Prostate gland (tissue), 2 donors: ENCODE measurements at regions not wholly inside any gene's neighbourhood (a gene's known extent, or its start where the extent isn't known, plus 50 kb on each side); places are given as distances from the start of the nearest gene placed in this dataset.

Experiments used
- DNase-seq: peaks from one replicate; pipeline ENCODE4 v3.0.0-alpha.2; 2019; ENCODE audit warnings: low spot score
- H3K27ac ChIP-seq, 2 donors: fragments of 200-600 bp; sonication (generic); 2 replicates each; pipeline ENCODE4 v1.5.1; 2017 to 2019
- H3K27me3 ChIP-seq: fragments of 200-600 bp; sonication (generic); replicated peaks from 2 replicates; pipeline ENCODE4 v1.5.1; 2019; ENCODE audit not compliant: insufficient read depth
- H3K36me3 ChIP-seq, 2 donors: fragments of 200-600 bp; sonication (generic); 1 replicate in 1 of 2; 2 replicates in 1 of 2; pipeline versions ENCODE4 v1.5.1 to v1.8.1; 2017 to 2019
- H3K4me1 ChIP-seq: fragments of 200-600 bp; sonication (generic); replicated peaks from 2 replicates; pipeline ENCODE4 v1.5.1; 2019
- H3K4me3 ChIP-seq, 2 donors: fragments of 200-600 bp; sonication (generic); 2 replicates each; pipeline ENCODE4 v1.5.1; 2017 to 2019
- H3K9me3 ChIP-seq: fragments of 200-600 bp; sonication (generic); 2 replicates; pipeline ENCODE4 v1.5.1; 2017
- CTCF ChIP-seq, 4 experiments: fragments of 200-600 bp in 2 of 4; fragments of 450-650 bp in 2 of 4; sonication (generic) in 2 of 4; IDR thresholded peaks; 1 replicate in 3 of 4; 2 replicates in 1 of 4; pipeline ENCODE4 v1.5.1; 2016 to 2019; ENCODE audit warnings: antibody characterized with exemption in 4 of 4, mild to moderate bottlenecking in 2 of 4, moderate library complexity in 2 of 4
- POLR2A ChIP-seq: fragments of 450-650 bp; IDR thresholded peaks from one replicate; pipeline ENCODE4 v1.6.1; 2016; ENCODE audit warnings: antibody characterized with exemption, mild to moderate bottlenecking
- POLR2AphosphoS5 ChIP-seq: sonication (generic); formaldehyde crosslinking; IDR thresholded peaks from one replicate; pipeline ENCODE4 v1.6.1; 2017; ENCODE audit warnings: antibody characterized with exemption
- WGBS: methylation state at CpG from one replicate; pipeline ENCODE4 v1.1.5; 2018; 5-methylcytosine and 5-hydroxymethylcytosine counted together
- intact Hi-C: fragments of 100-400 bp; cut with DNase I; formaldehyde crosslinking; loops from one replicate; pipeline ENCODE4 v1.14.2; 2022

GRCh38 chr2:66030553-66030952 is 404.4 kb upstream of the MEIS1 start:
- TF ChIP-seq POLR2A (no peak), POLR2AphosphoS5 (no peak), CTCF (IDR thresholded peaks at IDR 0.05) (no peak)
- Histone ChIP-seq H3K4me3 (no peak overlapping the region), H3K27me3 (no peaks in the 10 kb centered on the region), H3K36me3 (no peaks in the 10 kb centered on the region), H3K9me3 (no peaks in the 10 kb centered on the region), H3K4me1 (no peaks in the 10 kb centered on the region), H3K27ac (no peak overlapping the region)
- WGBS, result 91% methylated on average over 1 of the region's 1 CpG
- intact Hi-C loops, result no loop called here
- no peak for DNase-seq

- TF ChIP-seq POLR2A (no peak), CTCF (IDR thresholded peaks at IDR 0.05) (no peak), POLR2AphosphoS5 (no peak)
- Histone ChIP-seq H3K9me3 (no peaks in the 10 kb centered on the region), H3K27ac (no peak overlapping the region), H3K36me3 (no peaks in the 10 kb centered on the region), H3K27me3 (no peaks in the 10 kb centered on the region), H3K4me3 (no peak overlapping the region), H3K4me1 (no peaks in the 10 kb centered on the region)
- no peak for DNase-seq
- intact Hi-C loops, result no loop called here
- 42% methylated on average over 6 of the region's 6 CpGs for WGBS
These were observed 410.5 kb upstream of the MEIS1 start for GRCh38 chr2:66024391-66024790.

GRCh38 chr2:66021296-66021695 is 413.6 kb upstream of the MEIS1 start:
- Histone ChIP-seq H3K4me1 (no peaks in the 10 kb centered on the region), H3K4me3 (no peak overlapping the region), H3K27ac (no peak overlapping the region), H3K27me3 (no peaks in the 10 kb centered on the region), H3K36me3 (no peaks in the 10 kb centered on the region), H3K9me3 (no peaks in the 10 kb centered on the region)
- no peak for TF ChIP-seq POLR2A
- TF ChIP-seq POLR2AphosphoS5, result no peak
- no peak for TF ChIP-seq CTCF (IDR thresholded peaks at IDR 0.05)
- no peak for DNase-seq
- 4% methylated on average over 1 of the region's 1 CpG for WGBS
- intact Hi-C loops, result no loop called here

GRCh38 chr2:66017763-66018162 is 417.2 kb upstream of the MEIS1 start:
- no peaks in the 10 kb centered on the region for H3K4me1 ChIP-seq
- TF ChIP-seq CTCF (IDR thresholded peaks at IDR 0.05), result no peak
- TF ChIP-seq POLR2A, result no peak
- TF ChIP-seq POLR2AphosphoS5, result no peak
- H3K9me3 ChIP-seq, result no peaks in the 10 kb centered on the region
- H3K4me3 ChIP-seq, result no peak overlapping the region
- H3K27ac ChIP-seq, result no peak overlapping the region
- intact Hi-C loops, result no loop called here
- WGBS, result 92% methylated on average over 2 of the region's 2 CpGs
- no peaks in the 10 kb centered on the region for H3K27me3 ChIP-seq
- no peaks in the 10 kb centered on the region for H3K36me3 ChIP-seq
- DNase-seq, result no peak

GRCh38 chr2:66014450-66014849 is 420.5 kb upstream of the MEIS1 start:
- Histone ChIP-seq H3K9me3 (no peaks in the 10 kb centered on the region), H3K27me3 (no peaks in the 10 kb centered on the region), H3K4me3 (no peak overlapping the region), H3K4me1 (no peaks in the 10 kb centered on the region), H3K36me3 (no peaks in the 10 kb centered on the region), H3K27ac (no peak overlapping the region)
- TF ChIP-seq POLR2A, result no peak
- TF ChIP-seq POLR2AphosphoS5, result no peak
- TF ChIP-seq CTCF (IDR thresholded peaks at IDR 0.05), result no peak
- 94% methylated on average over 6 of the region's 6 CpGs for WGBS
- no peak for DNase-seq
- intact Hi-C loops, result no loop called here
